ENCODE measurements at regions not wholly inside any gene's neighbourhood (a gene's known extent, or its start where the extent isn't known, plus 50 kb on each side); places are given as distances from the start of the nearest gene placed in this dataset.

GRCh38 chr13:111045170-111045569, 69.9 kb upstream of the ARHGEF7 start (continued):
- no peak for TF ChIP-seq CREB1 (IDR thresholded peaks at IDR 0.05)
- TF ChIP-seq SIN3A (conservative IDR thresholded peaks at IDR 0.05 in 1 of 2, IDR thresholded peaks at IDR 0.05 in 1 of 2; ENCODE audit: low read depth in 1 of 2, low read length in 2 of 2), result no peak
- TF ChIP-seq HDAC6 (IDR thresholded peaks at IDR 0.05; ENCODE audit: low read depth, low read length), result no peak

All from H1 (cell line).